Tibial artery (tissue), 4 donors: ENCODE measurements at regions not wholly inside any gene's neighbourhood (a gene's known extent, or its start where the extent isn't known, plus 50 kb on each side); places are given as distances from the start of the nearest gene placed in this dataset.
A peak's percentile ranks its signal among the peaks of the same experiment; 100 is the strongest.
"Not testable (repeated sequence)": the region's sequence is repeated elsewhere in the genome, so short reads cannot be mapped to it uniquely, and the experiment has no call there.

ENCODE experiments used
- DNase-seq, 2 donors: peaks; one replicate each; pipeline ENCODE4 v3.0.0-alpha.2; 2019
- H3K27ac ChIP-seq, 2 donors: fragments of 200-600 bp; sonication (generic) in 1 of 2; 1 replicate in 1 of 2; 2 replicates in 1 of 2; pipeline ENCODE4 v1.5.1; 2018 to 2019; ENCODE audit warnings: mild to moderate bottlenecking in 1 of 2
- H3K27me3 ChIP-seq, 2 donors: fragments of 200-600 bp; sonication (generic) in 1 of 2; one replicate each; pipeline versions ENCODE4 v1.5.1 to v1.6.0; 2016 to 2019
- H3K36me3 ChIP-seq, 3 donors: fragments of 200-600 bp; sonication (generic) in 2 of 3; one replicate each; pipeline ENCODE4 v1.5.1; 2016 to 2019; ENCODE audit warnings: mild to moderate bottlenecking in 2 of 3
- H3K4me1 ChIP-seq, 4 donors: fragments of 200-600 bp; sonication (generic) in 2 of 4; 1 replicate in 3 of 4; 2 replicates in 1 of 4; pipeline ENCODE4 v1.5.1; 2016 to 2019
- H3K4me3 ChIP-seq, 2 donors: fragments of 200-600 bp; sonication (generic) in 1 of 2; 1 replicate in 1 of 2; 2 replicates in 1 of 2; pipeline ENCODE4 v1.5.1; 2018 to 2019; ENCODE audit warnings: mild to moderate bottlenecking in 2 of 2
- H3K9me3 ChIP-seq, 3 donors: fragments of 200-600 bp; sonication (generic) in 1 of 3; one replicate each; pipeline ENCODE4 v1.5.1; 2016 to 2019
- intact Hi-C: fragments of 100-400 bp; cut with DNase I; formaldehyde crosslinking; loops from one replicate; pipeline ENCODE4 v1.15.0; 2023; ENCODE audit warnings: low total_unique reads
- TF ChIP-seq, protein P1 (sequence below), 2 experiments: fragments of 200-600 bp in 1 of 2; fragments of 450-650 bp in 1 of 2; IDR thresholded peaks; one replicate each; pipeline ENCODE4 v1.5.1; 2017 to 2019; ENCODE audit warnings: antibody characterized with exemption in 2 of 2, mild to moderate bottlenecking in 1 of 2, moderate library complexity in 1 of 2

DNA sequence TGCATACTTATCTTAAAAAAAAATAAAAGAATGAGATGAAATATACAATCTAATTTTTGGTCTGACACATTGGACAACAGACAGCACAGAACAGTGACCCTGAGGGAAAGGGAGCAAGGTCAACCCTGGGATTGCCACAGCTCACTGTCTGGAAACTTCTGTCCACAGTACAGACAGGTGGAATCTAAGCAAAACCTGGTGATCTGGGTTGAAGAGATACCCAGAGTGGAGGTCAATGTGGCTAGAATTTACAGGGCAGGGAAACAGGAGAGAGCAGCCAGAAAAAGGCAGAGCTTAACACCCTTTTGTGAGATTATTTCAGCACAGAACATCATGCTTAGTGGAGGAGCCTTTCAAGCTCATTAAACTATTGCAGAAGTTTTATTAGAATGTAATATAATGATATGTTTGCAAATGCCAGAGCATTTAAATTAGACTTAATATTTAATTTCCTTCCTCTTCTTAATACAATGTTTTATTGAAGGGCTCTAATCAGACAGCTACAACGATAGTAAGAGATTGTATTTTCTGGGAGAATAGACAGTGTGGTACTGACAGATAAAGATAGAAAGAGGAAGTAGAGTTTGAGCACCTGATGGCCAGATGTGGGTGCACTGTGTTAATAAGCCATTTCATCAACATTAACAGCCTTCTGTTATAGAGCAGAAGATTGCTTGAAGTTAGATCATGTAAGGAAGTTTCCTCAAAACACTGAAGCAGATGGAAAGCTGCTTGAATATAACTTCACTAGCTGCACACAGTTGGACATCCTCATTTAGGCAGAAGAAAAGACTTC, 309.4 kb downstream of the HGF start:
- H3K27ac ChIP-seq, result no peak overlapping the region
- H3K4me3 ChIP-seq, result no peak overlapping the region
- no peaks in the 10 kb centered on the region for H3K9me3 ChIP-seq
- intact Hi-C loops, result no loop called here
- H3K27me3 ChIP-seq, result no peaks in the 10 kb centered on the region
- DNase-seq, result no peak
- no peaks in the 10 kb centered on the region for H3K36me3 ChIP-seq
- no peaks in the 10 kb centered on the region for H3K4me1 ChIP-seq
- TF ChIP-seq, protein P1, sequence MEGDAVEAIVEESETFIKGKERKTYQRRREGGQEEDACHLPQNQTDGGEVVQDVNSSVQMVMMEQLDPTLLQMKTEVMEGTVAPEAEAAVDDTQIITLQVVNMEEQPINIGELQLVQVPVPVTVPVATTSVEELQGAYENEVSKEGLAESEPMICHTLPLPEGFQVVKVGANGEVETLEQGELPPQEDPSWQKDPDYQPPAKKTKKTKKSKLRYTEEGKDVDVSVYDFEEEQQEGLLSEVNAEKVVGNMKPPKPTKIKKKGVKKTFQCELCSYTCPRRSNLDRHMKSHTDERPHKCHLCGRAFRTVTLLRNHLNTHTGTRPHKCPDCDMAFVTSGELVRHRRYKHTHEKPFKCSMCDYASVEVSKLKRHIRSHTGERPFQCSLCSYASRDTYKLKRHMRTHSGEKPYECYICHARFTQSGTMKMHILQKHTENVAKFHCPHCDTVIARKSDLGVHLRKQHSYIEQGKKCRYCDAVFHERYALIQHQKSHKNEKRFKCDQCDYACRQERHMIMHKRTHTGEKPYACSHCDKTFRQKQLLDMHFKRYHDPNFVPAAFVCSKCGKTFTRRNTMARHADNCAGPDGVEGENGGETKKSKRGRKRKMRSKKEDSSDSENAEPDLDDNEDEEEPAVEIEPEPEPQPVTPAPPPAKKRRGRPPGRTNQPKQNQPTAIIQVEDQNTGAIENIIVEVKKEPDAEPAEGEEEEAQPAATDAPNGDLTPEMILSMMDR (IDR thresholded peaks at IDR 0.05), result no peak

DNA sequence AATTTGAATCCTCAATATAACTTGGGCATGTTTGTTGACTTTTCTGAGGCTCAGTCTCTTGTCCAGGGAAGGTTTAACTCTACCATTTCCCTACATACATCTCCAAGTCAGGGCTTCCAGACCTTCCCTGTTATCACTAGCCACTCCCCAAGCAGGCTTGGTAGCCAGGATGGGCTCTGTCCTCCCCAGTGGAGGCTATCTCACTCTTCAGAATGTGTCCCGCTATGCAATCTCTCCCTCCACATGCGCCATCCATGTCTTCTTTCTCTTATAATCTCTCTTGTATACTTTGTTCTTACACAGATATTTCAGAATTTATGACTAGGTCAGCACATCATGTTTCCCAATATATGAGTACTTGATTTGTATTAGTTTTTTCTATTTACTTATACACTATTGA, 310.4 kb downstream of the HGF start:
- Histone ChIP-seq H3K27ac (no peak overlapping the region), H3K27me3 (no peaks in the 10 kb centered on the region), H3K4me1 (no peaks in the 10 kb centered on the region), H3K36me3 (no peaks in the 10 kb centered on the region), H3K9me3 (no peaks in the 10 kb centered on the region), H3K4me3 (no peak overlapping the region)
- no peak for DNase-seq
- intact Hi-C loops, result no loop called here
- TF ChIP-seq, protein P1 (IDR thresholded peaks at IDR 0.05), result no peak

DNA sequence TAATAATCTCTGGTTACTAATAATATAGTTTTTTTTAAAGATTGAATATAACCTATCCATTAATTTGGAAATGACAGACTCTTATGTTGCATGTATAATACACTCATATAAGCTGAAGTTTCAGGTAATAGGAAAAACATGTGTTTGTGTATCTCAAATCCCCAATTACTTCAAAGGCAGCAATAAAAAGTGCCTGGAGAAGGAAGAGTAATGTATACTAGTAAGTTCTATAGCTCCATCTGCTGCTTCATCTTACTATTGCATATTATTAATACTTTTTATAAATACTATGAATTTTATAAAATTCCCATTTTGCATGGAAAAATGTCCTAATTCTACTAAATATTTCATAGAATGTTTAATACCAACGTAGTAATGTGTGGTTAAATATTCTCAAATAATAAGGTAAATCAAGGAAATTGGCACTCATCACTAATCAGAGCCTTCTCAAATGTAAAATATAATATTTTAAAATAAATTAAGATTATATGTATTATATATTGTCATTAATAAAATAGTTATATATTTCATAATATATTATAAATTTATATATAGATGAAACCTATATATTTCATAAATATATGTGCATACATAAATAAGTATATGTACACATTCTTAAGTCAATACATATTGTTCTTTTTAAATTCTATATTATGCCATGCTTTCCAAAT, 311.9 kb downstream of the HGF start:
- TF ChIP-seq, protein P1 (IDR thresholded peaks at IDR 0.05), result peak in 1 of 2 experiments; percentile 26
- intact Hi-C loops, result no loop called here
- Histone ChIP-seq H3K4me3 (no peak overlapping the region), H3K36me3 (no peaks in the 10 kb centered on the region), H3K27ac (no peak overlapping the region), H3K9me3 (no peaks in the 10 kb centered on the region), H3K27me3 (no peaks in the 10 kb centered on the region), H3K4me1 (no peaks in the 10 kb centered on the region)
- DNase-seq, result no peak

DNA sequence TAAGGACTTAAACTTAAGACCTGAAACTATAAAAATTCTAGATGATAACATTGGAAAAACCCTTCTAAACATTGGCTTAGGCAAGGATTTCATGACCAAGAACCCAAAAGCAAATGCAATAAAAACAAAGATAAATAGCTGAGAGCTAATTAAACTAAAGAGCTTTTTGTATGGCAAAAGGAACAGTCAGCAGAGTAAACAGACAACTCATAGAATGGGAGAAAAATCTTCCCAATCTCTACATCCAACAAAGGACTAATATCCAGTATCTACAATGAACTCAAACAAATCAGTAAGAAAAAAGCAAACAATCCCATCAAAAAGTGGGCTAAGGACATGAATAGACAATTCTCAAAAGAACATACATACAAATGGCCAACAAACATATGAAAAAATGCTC, 316.1 kb downstream of the HGF start:
- H3K27me3 ChIP-seq, H3K27ac ChIP-seq, DNase-seq, H3K36me3 ChIP-seq, intact Hi-C loops, H3K4me1 ChIP-seq, H3K9me3 ChIP-seq, H3K4me3 ChIP-seq: not testable (repeated sequence)

DNA sequence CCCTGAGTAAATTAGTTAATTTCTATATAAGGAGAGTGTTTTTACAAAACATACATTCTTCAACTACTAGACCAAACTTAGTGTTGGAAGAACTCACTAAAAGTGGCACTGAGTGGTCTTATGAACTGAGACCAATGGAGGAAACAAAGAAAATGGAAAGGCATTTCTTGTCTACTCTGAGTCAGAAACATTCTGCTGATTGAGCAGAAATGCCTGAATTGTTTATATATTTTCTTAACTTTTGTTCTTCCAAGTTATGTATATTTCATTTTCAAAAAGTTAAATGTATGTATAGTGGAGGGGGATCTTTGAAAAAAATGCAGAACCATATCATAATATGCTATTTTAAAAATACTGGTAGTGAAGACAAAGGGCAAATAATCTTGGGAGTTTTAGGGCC, 320.7 kb downstream of the HGF start:
- no peak for DNase-seq
- Histone ChIP-seq H3K4me3 (no peak overlapping the region), H3K4me1 (no peaks in the 10 kb centered on the region), H3K36me3 (no peaks in the 10 kb centered on the region), H3K27ac (no peak overlapping the region), H3K27me3 (no peaks in the 10 kb centered on the region), H3K9me3 (no peaks in the 10 kb centered on the region)
- TF ChIP-seq, protein P1 (IDR thresholded peaks at IDR 0.05), result no peak
- intact Hi-C loops, result no loop called here

DNA sequence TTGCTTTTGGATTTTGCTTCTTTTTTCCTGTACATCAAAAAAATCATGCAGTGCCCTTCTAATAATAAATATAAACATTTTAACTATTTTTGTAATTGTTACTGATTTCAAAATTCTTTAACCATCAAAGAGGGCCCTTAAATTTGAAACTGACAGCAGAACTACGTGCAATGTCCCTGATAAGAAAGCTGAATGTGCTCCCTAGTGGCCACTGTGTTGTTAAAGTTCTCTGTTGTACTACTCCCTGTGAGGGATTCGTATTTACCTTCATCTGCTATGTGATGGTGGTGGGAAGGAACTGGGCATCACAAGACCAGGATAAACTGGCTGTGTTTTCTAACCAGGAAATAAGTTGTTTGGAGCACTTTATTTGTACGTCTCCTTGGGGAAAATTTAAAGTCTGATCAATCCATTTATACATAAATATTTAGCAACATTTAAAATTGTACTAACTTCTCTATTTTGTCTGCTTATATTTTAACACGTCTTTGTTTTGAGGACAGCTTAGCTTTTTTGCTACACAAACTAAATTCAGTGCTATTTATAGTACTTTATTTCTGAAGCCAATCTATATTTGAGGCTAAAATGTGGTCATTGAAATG, 322.4 kb downstream of the HGF start:
- intact Hi-C loops, result no loop called here
- TF ChIP-seq, protein P1 (IDR thresholded peaks at IDR 0.05), result peak in 1 of 2 experiments; percentile 11
- Histone ChIP-seq H3K4me1 (no peaks in the 10 kb centered on the region), H3K27ac (no peak overlapping the region), H3K4me3 (no peak overlapping the region), H3K36me3 (no peaks in the 10 kb centered on the region), H3K9me3 (no peaks in the 10 kb centered on the region), H3K27me3 (no peaks in the 10 kb centered on the region)
- DNase-seq, result no peak
